GM18870 (cell line): ENCODE measurements at regions not wholly inside any gene's neighbourhood (a gene's known extent, or its start where the extent isn't known, plus 50 kb on each side); places are given as distances from the start of the nearest gene placed in this dataset.
"Not testable (repeated sequence)": the region's sequence is repeated elsewhere in the genome, so short reads cannot be mapped to it uniquely, and the experiment has no call there.

Experiments
- ATAC-seq: cut with Tn5 transposase; IDR thresholded peaks from one replicate; pipeline ENCODE4 v1.9.1; 2021; ENCODE audit warnings: moderate library complexity; ENCODE audit not compliant: unreplicated experiment

- ATAC-seq: peak; percentile 81
Measured at GRCh38 chrX:118212817-118213183, 96.2 kb upstream of the KLHL13 start.

GRCh38 chrX:118215346-118215745, 98.7 kb upstream of the KLHL13 start:
- no peak for ATAC-seq

- no peak for ATAC-seq
Measured at GRCh38 chrX:118216087-118216486, 99.5 kb upstream of the KLHL13 start.

GRCh38 chrX:118216509-118216908, 99.9 kb upstream of the KLHL13 start:
- no peak for ATAC-seq

- ATAC-seq: no peak
Measured at GRCh38 chrX:118218079-118218478, 101.5 kb upstream of the KLHL13 start.

GRCh38 chrX:118218940-118219339, 102.3 kb upstream of the KLHL13 start:
- no peak for ATAC-seq

GRCh38 chrX:118219866-118220265, 103.3 kb upstream of the KLHL13 start:
- ATAC-seq: no peak

- ATAC-seq: no peak
Measured at GRCh38 chrX:118220509-118220908, 103.9 kb upstream of the KLHL13 start.

- no peak for ATAC-seq
Measured at GRCh38 chrX:118221270-118221669, 104.7 kb upstream of the KLHL13 start.

GRCh38 chrX:118221733-118222132, 105.1 kb upstream of the KLHL13 start:
- ATAC-seq: no peak

GRCh38 chrX:118222421-118222820, 105.8 kb upstream of the KLHL13 start:
- no peak for ATAC-seq

GRCh38 chrX:118225711-118226428, 109.3 kb upstream of the KLHL13 start:
- peak; percentile 89 for ATAC-seq

GRCh38 chrX:118228041-118228440, 111.4 kb upstream of the KLHL13 start:
- no peak for ATAC-seq

GRCh38 chrX:118228456-118228855, 111.8 kb upstream of the KLHL13 start:
- no peak for ATAC-seq

GRCh38 chrX:118231464-118231863, 114.4 kb upstream of the WDR44 start:
- ATAC-seq: no peak

GRCh38 chrX:118239178-118239870, 106.6 kb upstream of the WDR44 start:
- no peak for ATAC-seq

GRCh38 chrX:118239913-118240698, 105.8 kb upstream of the WDR44 start:
- ATAC-seq: no peak

- ATAC-seq: not testable (repeated sequence)
Measured at GRCh38 chrX:118246961-118247360, 98.9 kb upstream of the WDR44 start.

- ATAC-seq: no peak
Measured at GRCh38 chrX:118249146-118249545, 96.8 kb upstream of the WDR44 start.

GRCh38 chrX:118250445-118250844, 95.5 kb upstream of the WDR44 start:
- ATAC-seq: no peak

- no peak for ATAC-seq
Measured at GRCh38 chrX:118251271-118251670, 94.6 kb upstream of the WDR44 start.

- ATAC-seq: no peak
Measured at GRCh38 chrX:118252967-118253366, 92.9 kb upstream of the WDR44 start.
